OCI-LY7 (cell line): ENCODE measurements at regions not wholly inside any gene's neighbourhood (a gene's known extent, or its start where the extent isn't known, plus 50 kb on each side); places are given as distances from the start of the nearest gene placed in this dataset.
A peak's percentile ranks its signal among the peaks of the same experiment; 100 is the strongest.

Experiments
- BruUV-seq: library from RNA; stranded (reverse); fragments of 400-500 nt; replicated peaks from 2 replicates; lab custom pipeline; 2021; lab: Mats Ljungman, UMichigan
- CTCF ChIA-PET: fragments of 300-600 bp; sonication (Branson Sonifier 250); formaldehyde crosslinking; loops from one replicate; lab custom pipeline; 2022; ENCODE audit warnings: antibody characterized with exemption; ENCODE audit not compliant: unreplicated experiment; lab: Charles Lee
- POLR2A ChIA-PET: fragments of 300-600 bp; sonication (Branson Sonifier 250); formaldehyde crosslinking; loops from one replicate; lab custom pipeline; 2022; ENCODE audit warnings: antibody characterized with exemption; lab: Charles Lee
- DNase-seq: peaks from one replicate; pipeline ENCODE4 v3.0.0-alpha.2; 2015; ENCODE audit warnings: low spot score
- H2AFZ ChIP-seq: fragments of 200-600 bp; sonication (generic), shearing (Covaris generic); 2 replicates; pipeline ENCODE4 v1.6.1; 2014; ENCODE audit warnings: mild to moderate bottlenecking, antibody characterized with exemption, low read length, moderate library complexity
- H3K27ac ChIP-seq: fragments of 200-600 bp; sonication (generic); 2 replicates; pipeline ENCODE4 v1.5.1; 2014; ENCODE audit warnings: mixed run types, low read depth, mild to moderate bottlenecking, moderate library complexity, low read length, inconsistent platforms; ENCODE audit not compliant: poor library complexity, severe bottlenecking
- H3K36me3 ChIP-seq: fragments of 200-600 bp; sonication (generic); 2 replicates; pipeline ENCODE4 v1.6.1; 2014; ENCODE audit warnings: mild to moderate bottlenecking, antibody characterized with exemption, low read length, moderate library complexity, mixed read lengths; ENCODE audit not compliant: insufficient read depth
- H3K4me1 ChIP-seq: fragments of 200-600 bp; sonication (generic); 2 replicates; pipeline ENCODE4 v1.5.1; 2014; ENCODE audit warnings: mild to moderate bottlenecking, low read length; ENCODE audit not compliant: insufficient read depth, poor library complexity, severe bottlenecking
- H3K4me2 ChIP-seq: fragments of 200-600 bp; sonication (generic); 2 replicates; pipeline ENCODE4 v1.6.1; 2014; ENCODE audit warnings: mild to moderate bottlenecking, low read length
- H3K4me3 ChIP-seq: fragments of 200-600 bp; sonication (generic); 2 replicates; pipeline ENCODE4 v1.5.1; 2014; ENCODE audit warnings: mild to moderate bottlenecking, low read depth, low read length; ENCODE audit not compliant: poor library complexity, severe bottlenecking
- H3K79me2 ChIP-seq: fragments of 200-600 bp; sonication (generic); 2 replicates; pipeline ENCODE4 v1.6.1; 2016; ENCODE audit warnings: low read depth, mild to moderate bottlenecking, low read length, moderate library complexity, mixed read lengths; ENCODE audit not compliant: insufficient read depth
- H3K9me2 ChIP-seq: fragments of 200-600 bp; sonication (generic); 2 replicates; pipeline ENCODE4 v1.6.1; 2016; ENCODE audit warnings: mild to moderate bottlenecking, low read length, mixed read lengths; ENCODE audit not compliant: insufficient read depth
- H3K9me3 ChIP-seq: fragments of 200-600 bp; sonication (generic); 2 replicates; pipeline ENCODE4 v1.6.1; 2014; ENCODE audit warnings: mild to moderate bottlenecking, mixed run types, low read length, mixed read lengths
- H4K20me1 ChIP-seq: fragments of 200-600 bp; sonication (generic); 2 replicates; pipeline ENCODE4 v1.6.1; 2014; ENCODE audit warnings: mild to moderate bottlenecking, antibody characterized with exemption, low read length, moderate library complexity, mixed read lengths; ENCODE audit not compliant: insufficient read depth
- EZH2phosphoT487 ChIP-seq: fragments of 200-600 bp; sonication (generic); IDR thresholded peaks from 2 replicates; pipeline ENCODE4 v1.6.1; 2018; ENCODE audit warnings: low read depth, borderline replicate concordance, mild to moderate bottlenecking, mixed run types, antibody characterized with exemption, low read length, moderate library complexity, mixed read lengths
- intact Hi-C: fragments of 100-400 bp; cut with micrococcal nuclease; formaldehyde crosslinking; loops from one replicate; pipeline ENCODE4 v1.10.0; 2022; ENCODE audit not compliant: unreplicated experiment
- TF ChIP-seq, protein P1 (sequence below): fragments of 200-600 bp; sonication (generic); conservative IDR thresholded peaks from 2 replicates; pipeline ENCODE4 v1.5.1; 2014; ENCODE audit warnings: mild to moderate bottlenecking, antibody characterized with exemption, low read length, moderate library complexity, mixed read lengths

DNA sequence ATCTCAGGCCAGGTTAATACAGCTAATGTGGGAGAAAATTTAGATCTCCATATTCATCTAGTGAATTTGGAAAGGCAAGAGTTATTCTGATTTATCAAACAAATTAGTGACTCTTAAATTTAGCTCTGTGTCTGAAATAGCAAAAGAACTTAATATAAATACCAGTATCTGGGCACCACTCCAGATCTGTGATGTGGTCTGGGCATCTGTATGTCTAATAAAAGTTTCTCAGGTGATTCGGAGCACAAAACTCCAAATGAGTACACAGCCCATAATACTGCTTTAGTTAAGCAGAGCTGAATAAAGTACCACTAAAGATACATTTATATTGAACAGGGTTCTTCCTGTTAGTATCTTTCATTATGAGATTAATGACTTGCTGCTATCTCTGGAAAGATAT lies 261.4 kb downstream of the BAMBI start:
- no peak for DNase-seq
- H3K9me2 ChIP-seq: no peaks in the 10 kb centered on the region
- H3K4me2 ChIP-seq: no peak overlapping the region
- no TSS peak for BruUV-seq
- no peak overlapping the region for H3K4me3 ChIP-seq
- no peaks in the 10 kb centered on the region for H3K36me3 ChIP-seq
- CTCF ChIA-PET: no interaction called here
- TF ChIP-seq EZH2phosphoT487: no peak
- TF ChIP-seq, protein P1, sequence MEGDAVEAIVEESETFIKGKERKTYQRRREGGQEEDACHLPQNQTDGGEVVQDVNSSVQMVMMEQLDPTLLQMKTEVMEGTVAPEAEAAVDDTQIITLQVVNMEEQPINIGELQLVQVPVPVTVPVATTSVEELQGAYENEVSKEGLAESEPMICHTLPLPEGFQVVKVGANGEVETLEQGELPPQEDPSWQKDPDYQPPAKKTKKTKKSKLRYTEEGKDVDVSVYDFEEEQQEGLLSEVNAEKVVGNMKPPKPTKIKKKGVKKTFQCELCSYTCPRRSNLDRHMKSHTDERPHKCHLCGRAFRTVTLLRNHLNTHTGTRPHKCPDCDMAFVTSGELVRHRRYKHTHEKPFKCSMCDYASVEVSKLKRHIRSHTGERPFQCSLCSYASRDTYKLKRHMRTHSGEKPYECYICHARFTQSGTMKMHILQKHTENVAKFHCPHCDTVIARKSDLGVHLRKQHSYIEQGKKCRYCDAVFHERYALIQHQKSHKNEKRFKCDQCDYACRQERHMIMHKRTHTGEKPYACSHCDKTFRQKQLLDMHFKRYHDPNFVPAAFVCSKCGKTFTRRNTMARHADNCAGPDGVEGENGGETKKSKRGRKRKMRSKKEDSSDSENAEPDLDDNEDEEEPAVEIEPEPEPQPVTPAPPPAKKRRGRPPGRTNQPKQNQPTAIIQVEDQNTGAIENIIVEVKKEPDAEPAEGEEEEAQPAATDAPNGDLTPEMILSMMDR: no peak
- no peaks in the 10 kb centered on the region for H3K9me3 ChIP-seq
- H4K20me1 ChIP-seq: no peaks in the 10 kb centered on the region
- no peak overlapping the region for H2AFZ ChIP-seq
- POLR2A ChIA-PET: interaction anchor here (1.2 kb wide), 1 partner anchor 10 kb away, joined by 3 read pairs; no protein-coding TSS in a partner anchor
- H3K79me2 ChIP-seq: no peaks in the 10 kb centered on the region
- H3K4me1 ChIP-seq: no peaks in the 10 kb centered on the region
- no peak overlapping the region for H3K27ac ChIP-seq
- intact Hi-C loops: no loop called here

DNA sequence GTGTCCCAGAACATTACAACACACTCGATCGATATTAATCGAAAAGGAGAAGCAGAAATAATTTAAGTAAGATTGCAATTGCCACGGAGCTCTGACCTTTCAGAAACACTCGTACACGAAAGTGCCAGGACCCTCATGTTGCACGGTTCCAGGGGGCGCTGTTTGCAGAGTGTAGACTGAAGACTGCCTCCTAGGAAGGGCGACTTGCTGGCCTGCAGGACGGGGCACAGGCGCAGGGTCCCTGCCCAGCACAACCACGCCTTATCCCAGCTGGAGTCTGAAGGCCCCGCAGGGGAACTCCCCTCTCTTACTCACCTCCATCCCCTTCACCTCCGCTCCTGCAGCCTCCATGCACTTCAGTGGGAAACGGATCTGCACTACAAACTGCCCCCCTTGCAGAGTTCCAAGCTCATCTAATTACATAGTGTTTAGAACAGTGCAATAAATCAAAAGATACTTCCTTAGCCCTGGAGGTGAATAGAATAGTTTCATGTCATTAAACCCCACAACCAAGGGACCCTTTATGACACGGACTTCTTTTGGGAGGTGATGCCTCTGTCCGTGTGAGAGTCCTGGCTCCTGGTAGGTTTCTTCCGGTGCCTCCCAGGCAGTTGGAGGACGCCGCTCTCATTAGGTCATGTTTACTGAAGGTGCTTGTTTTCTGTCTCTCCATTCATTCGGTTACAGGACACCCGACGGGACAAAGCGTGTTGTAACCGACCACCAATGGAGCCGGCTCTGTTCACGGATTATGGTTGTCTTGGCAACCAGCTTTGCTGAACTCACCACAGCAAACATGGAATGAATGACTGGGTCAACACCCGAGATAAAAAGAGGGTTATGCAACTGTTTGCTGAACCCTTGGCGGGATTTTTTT lies 262.2 kb downstream of the BAMBI start:
- Histone ChIP-seq H3K4me2 (no peak overlapping the region), H2AFZ (no peak overlapping the region), H3K4me1 (no peaks in the 10 kb centered on the region), H3K36me3 (no peaks in the 10 kb centered on the region), H3K9me2 (no peaks in the 10 kb centered on the region), H3K79me2 (no peaks in the 10 kb centered on the region), H3K9me3 (no peaks in the 10 kb centered on the region), H3K4me3 (no peak overlapping the region), H4K20me1 (no peaks in the 10 kb centered on the region), H3K27ac (no peak overlapping the region)
- no TSS peak for BruUV-seq
- POLR2A ChIA-PET: interaction anchor here (0.6 kb wide), 1 partner anchor 1088 kb away, joined by 3 read pairs; no protein-coding TSS in a partner anchor
- CTCF ChIA-PET: no interaction called here
- DNase-seq: no peak
- intact Hi-C loops: no loop called here
- no peak for TF ChIP-seq EZH2phosphoT487
- TF ChIP-seq, protein P1: peak; percentile 46; the same call in 1 of the 2 replicates
